Mesothelial cell of epicardium (in vitro differentiated cells): ENCODE measurements at regions not wholly inside any gene's neighbourhood (a gene's known extent, or its start where the extent isn't known, plus 50 kb on each side); places are given as distances from the start of the nearest gene placed in this dataset.

Source experiments
- DNase-seq, 2 experiments: peaks; one replicate each; pipeline ENCODE4 v3.0.0; 2021; ENCODE audit warnings: low spot score in 2 of 2; ENCODE audit not compliant: unreplicated experiment in 2 of 2
- H3K27ac Mint-ChIP-seq: 2 replicates; pipeline ENCODE4 v1.8.0; 2021; ENCODE audit warnings: mixed read lengths
- H3K27me3 Mint-ChIP-seq: 2 replicates; pipeline ENCODE4 v1.8.0; 2021; ENCODE audit warnings: low read depth, mixed read lengths
- H3K36me3 Mint-ChIP-seq: 2 replicates; pipeline ENCODE4 v1.8.0; 2021; ENCODE audit warnings: mixed read lengths
- H3K4me1 Mint-ChIP-seq: 2 replicates; pipeline ENCODE4 v1.8.0; 2021; ENCODE audit warnings: mixed read lengths
- H3K4me3 Mint-ChIP-seq: 2 replicates; pipeline ENCODE4 v1.8.0; 2021; ENCODE audit warnings: mild to moderate bottlenecking, moderate library complexity, mixed read lengths
- H3K9me3 Mint-ChIP-seq: 2 replicates; pipeline ENCODE4 v1.8.0; 2021; ENCODE audit warnings: mixed read lengths
- CTCF ChIP-seq: fragments of 200-600 bp; sonication (generic); IDR thresholded peaks from one replicate; pipeline ENCODE4 v1.5.0; 2021; ENCODE audit warnings: antibody characterized with exemption; ENCODE audit not compliant: unreplicated experiment

GRCh38 chr15:77727635-77728304 lies 95.1 kb upstream of the LINGO1 start:
- no peak for TF ChIP-seq CTCF
- Mint-ChIP-seq H3K4me1 (no peaks in the 10 kb centered on the region), H3K9me3 (no peaks in the 10 kb centered on the region), H3K4me3 (no peak overlapping the region), H3K27me3 (peaks cover 14% of the 10 kb centered on the region), H3K36me3 (no peaks in the 10 kb centered on the region), H3K27ac (no peak overlapping the region)
- DNase-seq = no peak

GRCh38 chr15:77724715-77725114 lies 92.0 kb upstream of the LINGO1 start:
- Mint-ChIP-seq H3K27ac (no peak overlapping the region), H3K36me3 (no peaks in the 10 kb centered on the region), H3K27me3 (peaks cover 12% of the 10 kb centered on the region), H3K4me1 (peaks cover 19% of the 10 kb centered on the region), H3K4me3 (no peak overlapping the region), H3K9me3 (no peaks in the 10 kb centered on the region)
- DNase-seq = no peak
- no peak for TF ChIP-seq CTCF

- TF ChIP-seq CTCF = no peak
- no peak for DNase-seq
- Mint-ChIP-seq H3K4me3 (no peak overlapping the region), H3K27me3 (peaks cover 12% of the 10 kb centered on the region), H3K36me3 (no peaks in the 10 kb centered on the region), H3K27ac (no peak overlapping the region), H3K9me3 (no peaks in the 10 kb centered on the region), H3K4me1 (peaks cover 22% of the 10 kb centered on the region)
Observed at GRCh38 chr15:77723756-77724155, 91.0 kb upstream of the LINGO1 start.

- no peaks in the 10 kb centered on the region for H3K36me3 Mint-ChIP-seq
- peaks cover 10% of the 10 kb centered on the region for H3K27me3 Mint-ChIP-seq
- H3K4me1 Mint-ChIP-seq = peaks cover 22% of the 10 kb centered on the region
- DNase-seq = no peak
- H3K27ac Mint-ChIP-seq = no peak overlapping the region
- H3K4me3 Mint-ChIP-seq = no peak overlapping the region
- no peak for TF ChIP-seq CTCF
- no peaks in the 10 kb centered on the region for H3K9me3 Mint-ChIP-seq
Observed at GRCh38 chr15:77722759-77723460, 90.2 kb upstream of the LINGO1 start.

GRCh38 chr15:77721963-77722362 lies 89.3 kb upstream of the LINGO1 start:
- H3K36me3 Mint-ChIP-seq = no peaks in the 10 kb centered on the region
- no peaks in the 10 kb centered on the region for H3K9me3 Mint-ChIP-seq
- H3K4me3 Mint-ChIP-seq = no peak overlapping the region
- no peak overlapping the region for H3K27ac Mint-ChIP-seq
- peaks cover 30% of the 10 kb centered on the region for H3K4me1 Mint-ChIP-seq
- peaks cover 10% of the 10 kb centered on the region for H3K27me3 Mint-ChIP-seq
- no peak for DNase-seq
- no peak for TF ChIP-seq CTCF
